CD4-positive, alpha-beta T cell treated with Interleukin-2 at 100 ng/mL for 4 hours (primary cell): ENCODE measurements at regions not wholly inside any gene's neighbourhood (a gene's known extent, or its start where the extent isn't known, plus 50 kb on each side); places are given as distances from the start of the nearest gene placed in this dataset.
A peak's percentile ranks its signal among the peaks of the same experiment; 100 is the strongest.

Experiments
- DNase-seq: peaks from one replicate; pipeline ENCODE4 v3.0.0-alpha.2; 2020; ENCODE audit warnings: low spot score

DNA sequence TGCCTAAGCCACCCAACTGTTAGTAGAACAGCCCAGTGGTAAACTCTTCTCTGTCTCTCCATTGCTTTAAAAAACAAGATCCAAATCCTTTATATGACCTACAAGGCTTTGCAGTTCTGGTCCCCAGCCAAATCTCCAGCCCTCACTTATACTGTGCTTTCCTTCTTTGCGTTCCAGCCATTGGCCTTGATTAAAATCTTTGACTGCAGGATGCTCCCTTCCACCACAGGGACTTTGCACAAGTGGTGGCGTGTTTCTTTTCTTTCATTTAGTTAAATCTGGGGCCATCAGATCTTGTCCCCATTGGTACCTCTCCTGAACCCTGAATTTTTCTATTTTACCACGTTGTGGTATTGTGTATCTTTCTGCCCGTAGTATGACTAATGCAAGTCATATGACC lies 183.7 kb downstream of the VRK1 start:
- DNase-seq, result no peak

DNA sequence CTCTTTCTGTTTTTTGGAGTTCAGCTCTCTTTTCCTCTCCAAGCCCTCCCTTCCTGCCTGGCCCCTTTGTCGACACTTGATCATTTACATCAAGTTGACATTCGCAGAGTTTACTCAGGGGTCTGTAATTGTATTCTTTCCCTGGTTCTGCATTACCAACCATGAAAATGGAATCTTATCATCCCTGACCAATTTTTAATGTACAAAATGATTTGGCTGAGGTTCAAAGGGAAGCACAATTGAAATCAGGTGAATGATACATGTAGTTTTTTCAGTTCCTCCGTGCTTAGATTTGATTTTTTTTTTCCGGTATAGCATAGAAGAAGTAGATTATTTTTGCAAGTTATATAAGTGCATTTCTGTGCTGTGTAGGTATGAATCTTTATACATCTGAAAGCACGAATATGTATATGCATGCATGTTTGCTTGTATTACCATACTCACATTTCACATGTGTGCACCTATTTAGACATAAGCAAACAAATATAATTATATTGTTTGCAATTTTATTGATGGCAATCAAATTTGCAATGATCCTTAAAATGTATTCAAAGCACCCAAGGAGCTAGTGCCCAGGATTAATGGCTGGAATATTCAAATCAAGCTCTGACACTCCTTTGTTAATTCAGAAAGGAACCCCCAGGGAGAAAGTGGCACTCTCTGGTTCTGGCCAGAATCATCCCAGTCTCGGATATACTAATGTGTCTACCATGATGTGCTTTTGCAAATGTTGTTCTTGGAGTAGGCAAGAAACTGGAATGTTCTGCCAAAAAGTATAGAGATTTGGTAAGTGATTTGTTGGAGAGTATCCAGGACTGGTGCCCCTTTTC lies 189.3 kb downstream of the VRK1 start:
- DNase-seq, result no peak

DNA sequence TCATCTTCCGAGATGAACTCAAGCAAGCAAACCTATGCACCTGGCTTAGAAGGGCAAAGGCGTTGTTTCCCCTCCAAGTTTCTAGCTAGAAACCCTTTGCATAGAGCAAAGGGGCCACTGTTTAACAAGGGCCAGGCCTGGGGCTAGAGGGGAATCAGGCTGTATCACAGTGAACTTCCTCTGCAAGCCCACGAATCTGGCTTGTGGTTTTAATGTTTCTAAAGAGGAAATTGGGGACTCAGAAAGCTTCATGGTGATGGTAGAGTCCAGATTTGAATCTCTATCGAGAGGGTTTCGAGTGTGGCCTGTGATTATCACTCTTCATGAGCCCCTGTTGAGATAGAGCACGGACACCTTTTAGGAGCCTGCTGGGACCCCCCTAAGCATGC lies 189.9 kb downstream of the VRK1 start:
- peak; percentile 1 for DNase-seq

DNA sequence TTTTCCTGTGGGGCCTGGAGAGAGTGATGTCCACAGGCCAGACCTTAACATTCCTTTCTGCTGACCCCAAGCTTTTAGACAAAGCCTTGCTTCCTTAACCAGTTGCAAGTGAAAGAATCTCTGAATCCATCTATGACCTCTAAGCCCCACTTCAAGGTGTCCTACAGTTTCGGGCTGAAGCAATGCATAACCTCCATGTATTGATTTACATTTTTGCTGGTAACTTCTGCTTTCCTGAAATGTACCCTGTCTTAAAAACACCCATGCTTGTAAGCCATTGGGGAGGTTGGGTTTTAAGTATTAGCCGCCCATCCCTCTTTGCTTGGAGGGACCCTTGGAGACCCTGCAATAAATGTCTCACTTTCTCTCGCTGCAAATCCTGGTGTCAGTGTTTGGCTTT lies 190.6 kb downstream of the VRK1 start:
- no peak for DNase-seq

DNA sequence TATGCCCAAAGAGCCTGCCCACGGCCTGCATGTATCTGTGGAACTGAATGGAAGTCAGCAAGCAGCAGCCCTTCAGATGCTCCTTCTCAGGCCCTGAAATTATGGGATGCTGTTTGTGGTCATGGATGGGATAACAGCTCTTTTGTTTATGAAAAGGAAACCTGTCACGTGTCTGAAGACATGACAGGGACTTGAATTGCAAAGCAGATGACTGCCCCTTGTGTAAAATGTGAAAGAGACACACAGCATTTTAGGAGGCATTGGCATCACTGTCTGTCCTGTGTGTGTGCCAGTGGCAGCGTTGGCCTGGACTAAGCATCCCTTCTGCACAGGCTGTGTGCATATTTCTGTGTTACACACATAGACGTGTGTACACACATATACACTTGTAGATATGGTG lies 192.1 kb downstream of the VRK1 start:
- DNase-seq, result no peak

DNA sequence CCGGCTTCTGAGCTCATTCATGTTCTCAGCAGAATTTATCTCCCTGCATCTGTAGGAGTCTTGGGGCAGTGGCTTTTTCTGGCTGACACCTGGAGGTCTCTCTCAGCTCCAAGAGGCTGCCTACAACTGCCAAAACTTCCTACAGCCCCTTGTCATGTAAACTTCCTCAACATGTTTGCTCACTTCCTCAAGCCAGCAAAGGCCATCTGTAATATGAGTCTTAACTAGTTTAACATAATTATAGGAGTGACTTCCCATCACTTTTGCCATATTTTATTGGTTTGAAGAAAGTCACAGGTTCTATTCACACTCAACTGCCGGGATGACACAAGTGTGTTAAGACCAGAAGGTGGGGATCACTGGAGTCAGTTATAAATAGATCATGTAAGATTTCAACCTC lies 194.0 kb downstream of the VRK1 start:
- no peak for DNase-seq

DNA sequence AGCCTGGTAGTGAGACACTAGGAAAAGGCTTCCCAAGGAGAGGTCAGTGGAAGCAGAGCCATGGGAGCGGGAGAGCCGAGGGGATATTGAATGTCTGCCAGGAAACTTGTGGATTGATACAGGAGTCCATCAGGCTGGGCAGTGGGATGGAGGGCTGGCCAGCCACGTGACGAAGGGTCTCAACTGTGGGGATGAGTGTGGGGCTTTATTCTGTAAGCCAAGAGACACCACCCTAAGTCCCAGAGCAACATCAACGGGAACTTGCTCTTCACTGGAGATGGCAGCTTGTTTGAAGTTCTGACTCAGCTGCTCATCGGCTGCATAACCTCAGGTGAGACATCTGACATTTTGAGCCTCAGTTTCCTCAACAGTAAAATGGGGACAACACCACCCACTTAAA lies 197.8 kb downstream of the VRK1 start:
- no peak for DNase-seq

DNA sequence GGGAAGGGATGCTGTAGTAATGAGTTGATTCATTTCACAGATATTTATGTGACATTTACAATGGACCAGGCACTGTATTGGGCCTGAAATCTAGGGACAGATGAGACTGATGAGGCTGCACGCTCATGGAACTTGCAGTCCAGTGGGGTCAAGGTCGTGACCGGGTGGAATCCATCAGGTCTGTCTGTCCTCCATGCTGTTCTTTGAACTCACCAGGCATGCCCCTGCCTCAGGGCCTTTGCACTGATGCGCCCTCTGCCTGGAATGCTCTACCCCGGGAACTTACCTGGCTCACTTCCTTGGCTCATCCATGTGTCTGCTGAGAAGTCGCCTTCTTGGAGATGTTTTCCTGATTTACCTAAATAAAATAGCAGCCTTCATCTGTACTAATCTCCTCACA lies 200.1 kb downstream of the VRK1 start:
- no peak for DNase-seq

DNA sequence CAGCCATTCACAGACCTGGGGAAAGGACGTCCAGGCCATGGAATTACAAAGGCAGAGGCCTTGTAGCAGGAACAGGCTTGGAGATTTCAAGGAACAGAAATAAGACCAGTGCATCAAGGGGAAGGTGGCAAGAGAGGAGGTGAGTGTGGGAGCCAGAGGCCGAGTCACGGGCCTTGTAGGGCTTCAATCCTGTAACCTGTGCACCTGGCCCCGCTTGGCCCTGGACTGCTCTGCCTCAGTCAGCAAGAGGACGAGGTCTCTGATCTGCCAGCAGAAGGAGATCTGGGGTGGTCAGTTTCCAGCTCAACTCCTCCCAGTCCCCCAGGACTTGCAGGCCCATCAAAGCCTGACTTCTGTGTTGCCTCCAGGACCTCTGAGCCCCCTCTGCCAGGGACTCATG lies 200.8 kb downstream of the VRK1 start:
- no peak for DNase-seq

DNA sequence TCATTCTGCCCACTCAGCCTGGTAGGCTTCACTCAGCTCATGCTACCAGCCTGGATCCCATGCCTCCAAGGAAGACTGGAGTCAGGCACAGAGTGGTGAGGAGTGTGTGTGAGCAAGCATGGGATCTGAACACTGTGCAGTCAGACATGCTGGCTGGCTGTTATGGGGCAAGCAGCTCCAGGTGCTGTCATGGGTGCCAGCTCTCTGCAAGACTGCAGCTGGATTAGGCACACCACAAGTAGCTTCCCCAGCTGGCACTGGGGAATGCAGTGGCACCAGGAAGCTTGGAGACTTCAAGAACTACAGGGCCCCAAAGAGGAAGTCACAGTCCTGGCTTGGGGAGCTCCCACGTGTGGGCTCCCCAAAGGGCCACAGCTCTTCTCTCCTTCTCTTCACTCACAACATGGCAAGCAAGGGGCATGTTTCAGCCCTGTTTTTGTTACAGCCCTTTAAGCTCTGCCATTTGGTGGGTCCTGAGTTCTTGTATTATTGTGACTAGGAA lies 202.5 kb downstream of the VRK1 start:
- no peak for DNase-seq

DNA sequence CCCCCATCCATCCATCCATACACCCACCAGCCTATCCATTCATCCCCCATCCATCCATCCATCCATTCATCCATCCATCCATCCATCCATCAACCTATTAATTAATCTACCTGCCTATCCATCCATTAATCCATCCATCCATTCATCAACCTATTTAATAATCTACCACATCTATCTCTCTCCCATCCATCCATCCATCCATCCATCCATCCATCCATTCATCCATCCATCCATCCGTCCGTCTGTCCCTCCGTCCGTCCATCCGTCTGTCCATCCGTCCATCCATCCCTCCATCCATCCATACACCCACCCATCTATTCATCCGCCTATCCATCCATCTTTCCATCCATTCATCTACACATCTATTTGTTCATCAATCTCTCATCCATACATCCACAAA lies 205.3 kb downstream of the VRK1 start:
- DNase-seq, result no peak

DNA sequence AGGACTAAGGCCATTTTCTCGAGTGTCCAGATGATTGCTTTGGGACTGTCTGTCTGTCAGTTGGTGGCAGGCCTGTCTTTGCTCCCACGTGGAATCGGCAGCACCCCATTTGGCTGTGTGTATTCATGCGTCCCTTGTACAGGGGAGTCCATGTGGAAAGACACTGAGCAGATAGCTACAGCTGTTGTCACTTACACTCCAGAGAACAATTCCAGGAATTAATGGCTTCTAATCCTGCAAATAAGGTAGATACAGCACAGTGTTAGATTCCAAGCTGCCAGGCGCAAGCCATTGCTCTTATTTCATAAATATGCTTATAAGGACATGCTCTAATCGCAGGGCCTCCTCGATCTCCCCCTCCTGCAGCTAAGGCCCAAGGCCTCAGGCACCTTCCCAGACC lies 208.8 kb downstream of the VRK1 start:
- no peak for DNase-seq

DNA sequence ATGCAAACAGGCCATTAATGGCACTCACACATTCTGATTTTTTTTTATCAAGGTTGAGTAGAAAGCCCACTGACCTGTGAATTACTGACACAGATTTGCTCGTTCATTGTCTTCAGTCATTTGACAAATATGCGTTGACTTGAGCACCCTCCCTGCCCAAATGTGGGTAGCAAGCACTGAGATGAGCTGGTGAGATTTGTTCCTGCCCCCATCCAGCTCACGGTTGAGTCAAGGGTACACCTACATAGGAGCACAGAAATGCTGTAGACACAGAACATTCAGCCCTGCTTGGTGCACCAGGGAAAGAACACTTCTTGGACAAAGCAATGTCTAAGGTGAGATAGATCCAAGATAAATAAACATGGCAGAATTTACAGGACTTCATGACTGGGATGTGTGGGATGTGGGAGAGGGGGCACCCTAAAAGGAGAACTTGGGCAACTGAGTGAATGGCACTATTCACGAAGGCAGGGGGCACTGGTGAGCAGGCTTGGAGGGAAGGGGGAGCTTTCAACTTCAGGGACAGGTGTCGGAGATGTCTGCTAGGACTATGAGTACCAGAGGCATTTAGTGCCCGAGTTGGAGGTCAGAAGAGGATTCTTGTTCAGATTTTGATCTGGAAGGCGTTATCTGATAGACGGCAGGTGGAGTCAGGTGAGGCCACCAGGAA lies 213.4 kb downstream of the VRK1 start:
- no peak for DNase-seq

DNA sequence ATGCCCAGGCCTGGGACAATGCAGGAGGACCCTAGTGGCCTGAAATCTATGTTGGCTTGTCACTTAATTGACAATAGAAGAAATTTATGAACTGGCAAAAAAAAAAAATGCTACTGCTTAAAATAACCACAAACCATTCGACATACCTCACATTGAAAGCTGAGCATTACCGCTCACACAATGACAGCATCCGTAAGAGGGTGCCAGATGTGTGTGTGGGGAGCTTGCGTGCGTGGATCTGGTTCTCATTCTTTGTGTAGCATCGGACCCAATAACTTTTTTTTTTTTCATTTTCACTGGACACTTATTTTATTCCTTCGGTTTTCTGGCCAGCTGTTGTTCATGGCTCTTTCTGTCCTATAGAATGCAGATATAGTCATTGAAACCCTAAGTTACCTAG lies 216.7 kb downstream of the VRK1 start:
- no peak for DNase-seq

DNA sequence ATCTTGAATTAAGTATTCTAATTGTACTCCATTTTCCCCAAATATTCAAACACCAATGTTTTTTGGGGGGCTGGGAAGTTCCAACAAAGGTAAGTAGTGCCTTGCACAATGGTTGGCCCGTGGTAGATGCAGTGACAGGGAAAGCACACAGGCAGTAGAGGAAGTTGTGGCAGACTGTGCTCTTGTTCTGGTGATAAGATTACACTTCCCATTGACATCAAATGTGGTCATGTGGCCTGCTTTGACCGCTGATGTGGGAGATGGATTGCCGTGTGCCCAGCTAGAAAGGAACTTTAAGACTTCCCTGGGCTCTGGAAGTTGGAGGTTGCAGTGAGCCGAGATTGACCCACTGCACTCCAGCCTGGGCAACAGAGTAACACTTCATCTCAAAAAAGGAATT lies 223.8 kb downstream of the VRK1 start:
- DNase-seq, result no peak

DNA sequence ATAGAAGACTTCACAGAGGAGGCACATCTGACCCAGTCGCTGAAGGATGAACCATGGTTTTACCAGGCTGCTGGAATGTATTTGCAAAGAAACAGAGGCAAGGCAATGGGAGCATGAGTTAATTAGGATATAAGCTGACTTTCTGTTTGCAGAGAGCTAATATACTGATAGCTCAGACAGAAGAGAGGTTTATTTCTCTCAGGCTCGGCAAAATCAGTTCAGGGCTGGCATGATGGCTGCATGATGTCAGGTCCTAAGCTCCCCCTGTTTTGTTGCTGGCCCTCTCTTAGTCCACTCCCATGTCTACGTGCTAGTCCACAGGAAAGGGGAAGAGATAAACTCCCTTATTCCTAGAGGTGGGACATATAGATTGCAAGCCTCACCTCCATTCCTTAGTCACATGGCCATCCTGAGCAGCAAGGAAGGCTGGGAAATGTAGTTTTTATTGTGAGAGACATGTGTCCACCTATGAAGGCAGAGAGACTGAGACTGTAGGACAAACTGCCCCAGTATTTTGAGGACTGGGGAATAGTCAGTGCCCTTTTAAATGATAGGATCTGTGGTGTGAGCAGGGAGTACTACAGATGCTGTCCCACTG lies 224.5 kb downstream of the VRK1 start:
- no peak for DNase-seq

DNA sequence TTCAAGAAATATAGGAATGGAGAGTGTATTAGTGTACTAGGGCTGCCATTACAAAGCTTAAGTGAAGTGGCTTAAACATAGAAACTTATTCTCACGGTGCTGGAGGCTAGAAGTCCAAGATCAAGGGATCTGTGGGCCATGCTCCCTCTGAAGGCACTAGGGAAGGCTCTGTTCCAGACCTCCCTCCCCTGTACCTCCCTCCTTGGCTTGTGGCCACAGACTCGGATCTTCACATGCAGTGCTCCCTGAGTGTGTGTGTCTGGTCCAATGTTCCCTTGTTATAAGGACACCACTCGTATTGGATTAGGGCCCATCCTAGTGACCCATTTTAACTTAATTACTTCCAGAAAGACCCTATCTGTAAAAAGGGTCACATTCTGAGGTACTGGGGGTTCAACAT lies 225.6 kb downstream of the VRK1 start:
- DNase-seq, result no peak

DNA sequence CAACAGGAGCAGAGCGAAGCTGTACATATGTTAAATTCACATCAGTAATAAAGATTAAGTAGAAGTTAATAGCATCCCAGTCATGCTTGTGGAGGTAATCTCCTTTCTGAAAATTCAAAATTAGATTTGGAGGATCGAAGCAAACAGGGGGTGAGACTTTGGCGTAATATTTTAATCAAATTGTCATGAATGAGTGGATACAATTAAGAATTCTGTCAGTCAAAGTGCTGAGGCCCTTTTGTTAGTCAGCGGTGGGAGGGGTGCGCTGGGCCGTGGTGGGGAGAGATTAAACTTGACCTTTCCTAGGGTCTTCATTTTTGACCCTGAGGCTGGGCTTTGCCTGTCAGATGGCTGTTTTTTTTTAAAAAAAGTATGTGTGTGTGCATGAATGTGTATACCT lies 226.7 kb downstream of the VRK1 start:
- no peak for DNase-seq

DNA sequence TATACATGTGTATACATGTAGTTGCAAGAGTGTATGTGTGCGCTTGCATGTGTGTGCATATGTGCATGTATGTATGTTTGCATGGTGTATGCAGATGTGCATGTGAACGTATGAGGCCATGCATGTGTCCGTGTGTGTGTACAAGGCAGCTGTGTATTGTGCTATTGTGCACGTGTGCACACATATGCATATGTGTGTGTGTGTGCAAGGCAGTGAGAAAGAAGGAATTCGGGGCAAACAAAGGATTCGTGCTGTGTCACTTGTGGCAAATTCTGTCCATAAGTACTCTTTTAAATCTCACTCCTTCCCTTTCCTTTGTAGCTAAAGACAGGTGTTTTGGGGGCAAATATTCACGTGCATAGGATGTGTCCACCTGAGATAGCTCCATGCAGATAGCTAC lies 227.1 kb downstream of the VRK1 start:
- no peak for DNase-seq

DNA sequence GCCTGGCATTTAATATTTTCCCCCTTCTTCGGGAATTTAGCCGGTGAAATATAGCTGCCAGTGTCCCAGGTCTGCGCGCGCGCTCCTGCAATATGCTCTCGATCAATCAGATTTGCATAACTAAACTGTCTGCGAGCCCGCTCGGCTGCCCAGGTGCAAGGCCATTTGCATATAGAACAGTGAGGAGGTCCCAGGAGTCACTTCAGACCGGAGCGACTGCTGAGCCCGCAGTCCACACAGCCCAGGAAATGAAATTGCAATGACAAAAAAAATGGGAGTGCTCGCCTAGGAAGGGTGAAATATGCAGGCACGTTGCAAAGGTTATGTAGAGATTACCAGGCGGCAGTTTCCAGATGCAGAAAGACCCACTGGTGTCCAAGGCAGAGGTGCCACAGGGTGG lies 228.5 kb downstream of the VRK1 start:
- DNase-seq, result no peak

DNA sequence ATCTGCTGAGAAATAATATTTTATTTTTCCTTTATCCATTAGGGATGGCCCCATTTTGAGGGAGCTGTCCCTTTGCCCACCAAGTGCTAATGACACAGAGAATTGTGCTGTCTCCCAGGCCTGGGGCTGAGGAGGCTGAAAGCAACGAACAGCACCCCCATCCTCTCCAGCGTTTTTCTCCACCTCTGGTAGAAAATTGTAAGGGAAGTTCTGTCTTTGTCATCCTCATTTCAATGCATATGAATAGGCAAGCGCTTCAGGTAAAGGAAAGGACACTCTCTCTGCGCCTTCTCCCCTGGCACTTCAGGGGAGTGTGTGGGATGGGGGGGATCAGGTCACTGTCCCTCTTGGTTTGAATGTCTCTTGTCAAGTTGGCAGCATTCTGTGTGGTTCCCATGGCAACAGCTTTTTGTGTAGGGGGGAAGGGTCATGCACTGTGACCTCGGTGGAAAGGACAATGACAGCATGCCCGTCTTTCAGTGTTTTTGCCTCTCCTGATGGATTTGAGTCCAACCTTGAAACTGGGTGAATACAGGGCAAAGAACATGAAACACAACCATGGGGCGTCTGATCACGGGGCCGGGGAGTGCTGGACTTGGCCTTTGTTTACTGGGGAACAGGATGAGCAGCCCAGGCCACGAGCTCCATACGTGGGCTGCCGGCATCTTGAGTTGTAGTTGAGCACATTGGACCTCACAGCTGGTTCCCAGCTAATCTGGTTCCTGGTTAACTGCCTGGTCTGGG lies 230.2 kb downstream of the VRK1 start:
- no peak for DNase-seq

DNA sequence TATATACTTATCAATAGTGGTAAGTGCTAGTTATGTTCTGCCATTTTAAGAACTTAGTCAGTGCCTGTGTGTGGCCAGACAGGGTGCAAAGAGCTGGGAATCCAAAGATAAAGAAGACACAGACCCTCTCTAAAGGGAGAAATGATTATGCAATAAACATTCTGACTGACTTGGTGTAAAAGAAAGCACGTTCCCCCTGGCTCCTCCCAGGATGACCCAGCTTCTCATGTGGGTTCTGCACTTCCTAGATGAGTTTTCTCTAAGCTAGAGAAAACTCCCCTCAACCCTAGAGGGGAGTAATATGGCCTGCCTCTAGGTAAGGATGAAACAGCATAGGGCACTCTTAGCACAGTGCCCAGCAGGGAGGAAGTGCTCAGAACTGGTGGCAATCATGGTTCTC lies 231.2 kb downstream of the VRK1 start:
- no peak for DNase-seq

DNA sequence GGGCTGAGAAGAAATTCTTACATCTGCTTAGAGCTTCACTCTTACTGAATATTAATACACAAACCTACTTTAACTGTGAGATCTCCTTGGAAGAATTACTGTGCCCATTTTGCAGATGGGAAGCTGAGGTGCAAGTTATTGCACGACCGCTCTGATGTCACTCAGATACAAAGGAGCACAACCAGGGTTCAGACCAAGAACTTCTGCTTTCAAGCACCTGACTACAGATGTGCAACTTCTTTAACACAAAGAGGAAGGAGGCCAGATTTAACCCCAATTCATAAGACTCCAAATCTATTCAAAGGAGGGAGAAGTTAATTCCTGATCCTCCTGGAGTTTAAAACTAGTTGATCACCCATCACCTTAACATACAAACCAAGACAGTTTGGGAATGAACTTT lies 232.6 kb downstream of the VRK1 start:
- no peak for DNase-seq
